Activated naive CD4-positive, alpha-beta T cell treated with anti-CD3 and anti-CD28 coated beads for 36 hours (primary cell): ENCODE measurements at regions not wholly inside any gene's neighbourhood (a gene's known extent, or its start where the extent isn't known, plus 50 kb on each side); places are given as distances from the start of the nearest gene placed in this dataset.

Experiments used
- CTCF ChIA-PET: fragments of 350-600 bp; sonication (Branson Sonifier 250); formaldehyde crosslinking; loops from one replicate; lab custom pipeline; 2021; ENCODE audit warnings: antibody characterized with exemption; lab: Charles Lee
- DNase-seq: peaks from one replicate; pipeline ENCODE4 v3.0.0-alpha.2; 2020
- H3K27ac Mint-ChIP-seq: one replicate; pipeline ENCODE4 v1.8.0; 2021; ENCODE audit warnings: mild to moderate bottlenecking, mixed read lengths
- H3K27me3 Mint-ChIP-seq: one replicate; pipeline ENCODE4 v1.8.0; 2021; ENCODE audit warnings: low read depth, mixed read lengths
- H3K36me3 Mint-ChIP-seq: one replicate; pipeline ENCODE4 v1.8.0; 2021; ENCODE audit warnings: low read depth, mixed read lengths
- H3K4me1 Mint-ChIP-seq: one replicate; pipeline ENCODE4 v1.8.0; 2021; ENCODE audit warnings: low read depth, mixed read lengths
- H3K4me3 Mint-ChIP-seq: one replicate; pipeline ENCODE4 v1.8.0; 2021; ENCODE audit warnings: mild to moderate bottlenecking, moderate library complexity, mixed read lengths
- H3K9me3 Mint-ChIP-seq: one replicate; pipeline ENCODE4 v1.8.0; 2021; ENCODE audit warnings: mixed read lengths
- intact Hi-C: fragments of 100-400 bp; cut with micrococcal nuclease; formaldehyde crosslinking; loops from one replicate; pipeline ENCODE4 v1.15.1; 2023

- no peak overlapping the region for H3K4me3 Mint-ChIP-seq
- no peaks in the 10 kb centered on the region for H3K27me3 Mint-ChIP-seq
- DNase-seq: no peak
- no peak overlapping the region for H3K27ac Mint-ChIP-seq
- peaks cover 2% of the 10 kb centered on the region for H3K9me3 Mint-ChIP-seq
- intact Hi-C loops: no loop called here
- CTCF ChIA-PET: interaction anchor here (0.6 kb wide), 2 partner anchors 104 to 746 kb away, joined by 3 read pairs; no protein-coding TSS in a partner anchor
- no peaks in the 10 kb centered on the region for H3K36me3 Mint-ChIP-seq
- H3K4me1 Mint-ChIP-seq: no peaks in the 10 kb centered on the region
These were observed 478.3 kb upstream of the ZFHX3 start for GRCh38 chr16:73526011-73526804.

GRCh38 chr16:73523209-73523608 lies 475.3 kb upstream of the ZFHX3 start:
- CTCF ChIA-PET: no interaction called here
- Mint-ChIP-seq H3K9me3 (peaks cover 3% of the 10 kb centered on the region), H3K4me3 (no peak overlapping the region), H3K27ac (no peak overlapping the region), H3K36me3 (no peaks in the 10 kb centered on the region), H3K4me1 (no peaks in the 10 kb centered on the region), H3K27me3 (peaks cover under 1% of the 10 kb centered on the region)
- DNase-seq: no peak
- intact Hi-C loops: no loop called here

- CTCF ChIA-PET: no interaction called here
- DNase-seq: no peak
These were observed 473.6 kb upstream of the ZFHX3 start for GRCh38 chr16:73521499-73521898.

GRCh38 chr16:73515616-73516015 lies 467.7 kb upstream of the ZFHX3 start:
- Mint-ChIP-seq H3K4me3 (no peak overlapping the region), H3K27ac (no peak overlapping the region), H3K36me3 (no peaks in the 10 kb centered on the region), H3K9me3 (peaks cover 6% of the 10 kb centered on the region), H3K27me3 (peaks cover 3% of the 10 kb centered on the region), H3K4me1 (no peaks in the 10 kb centered on the region)
- DNase-seq: no peak
- intact Hi-C loops: no loop called here
- CTCF ChIA-PET: no interaction called here

More at GRCh38 chr16:73521499-73521898, 473.6 kb upstream of the ZFHX3 start:
- H3K4me3 Mint-ChIP-seq: no peak overlapping the region
- peaks cover 4% of the 10 kb centered on the region for H3K9me3 Mint-ChIP-seq
- peaks cover 3% of the 10 kb centered on the region for H3K27me3 Mint-ChIP-seq
- no peaks in the 10 kb centered on the region for H3K4me1 Mint-ChIP-seq
- intact Hi-C loops: no loop called here
- no peaks in the 10 kb centered on the region for H3K36me3 Mint-ChIP-seq
- H3K27ac Mint-ChIP-seq: no peak overlapping the region

GRCh38 chr16:73510852-73511251 lies 462.9 kb upstream of the ZFHX3 start:
- Mint-ChIP-seq H3K9me3 (peaks cover 5% of the 10 kb centered on the region), H3K27ac (no peak overlapping the region), H3K36me3 (no peaks in the 10 kb centered on the region), H3K4me1 (no peaks in the 10 kb centered on the region), H3K27me3 (no peaks in the 10 kb centered on the region), H3K4me3 (no peak overlapping the region)
- DNase-seq: no peak
- CTCF ChIA-PET: no interaction called here
- intact Hi-C loops: no loop called here

- intact Hi-C loops: no loop called here
- peaks cover 3% of the 10 kb centered on the region for H3K9me3 Mint-ChIP-seq
- H3K36me3 Mint-ChIP-seq: no peaks in the 10 kb centered on the region
- H3K4me3 Mint-ChIP-seq: no peak overlapping the region
- no peak for DNase-seq
- no peak overlapping the region for H3K27ac Mint-ChIP-seq
- H3K4me1 Mint-ChIP-seq: no peaks in the 10 kb centered on the region
- CTCF ChIA-PET: no interaction called here
- H3K27me3 Mint-ChIP-seq: no peaks in the 10 kb centered on the region
These were observed 458.7 kb upstream of the ZFHX3 start for GRCh38 chr16:73506568-73507056.

GRCh38 chr16:73505577-73505976 lies 457.6 kb upstream of the ZFHX3 start:
- no peaks in the 10 kb centered on the region for H3K36me3 Mint-ChIP-seq
- no peak overlapping the region for H3K4me3 Mint-ChIP-seq
- no peak for DNase-seq
- peaks cover 3% of the 10 kb centered on the region for H3K9me3 Mint-ChIP-seq
- H3K27me3 Mint-ChIP-seq: no peaks in the 10 kb centered on the region
- CTCF ChIA-PET: no interaction called here
- H3K27ac Mint-ChIP-seq: no peak overlapping the region
- intact Hi-C loops: no loop called here
- H3K4me1 Mint-ChIP-seq: no peaks in the 10 kb centered on the region

GRCh38 chr16:73504591-73505575 lies 457.0 kb upstream of the ZFHX3 start:
- H3K9me3 Mint-ChIP-seq: peaks cover 3% of the 10 kb centered on the region
- H3K36me3 Mint-ChIP-seq: no peaks in the 10 kb centered on the region
- H3K27ac Mint-ChIP-seq: no peak overlapping the region
- CTCF ChIA-PET: no interaction called here
- DNase-seq: no peak
- intact Hi-C loops: no loop called here
- H3K4me1 Mint-ChIP-seq: no peaks in the 10 kb centered on the region
- H3K27me3 Mint-ChIP-seq: no peaks in the 10 kb centered on the region
- H3K4me3 Mint-ChIP-seq: no peak overlapping the region

- CTCF ChIA-PET: interaction anchor here (1.1 to 1.5 kb wide), 2 partner anchors 10 to 375 kb away, joined by 3 read pairs; no protein-coding TSS in a partner anchor
- no peaks in the 10 kb centered on the region for H3K4me1 Mint-ChIP-seq
- no peaks in the 10 kb centered on the region for H3K9me3 Mint-ChIP-seq
- no peaks in the 10 kb centered on the region for H3K36me3 Mint-ChIP-seq
- DNase-seq: no peak
- H3K4me3 Mint-ChIP-seq: no peak overlapping the region
- no peaks in the 10 kb centered on the region for H3K27me3 Mint-ChIP-seq
- no peak overlapping the region for H3K27ac Mint-ChIP-seq
- intact Hi-C loops: no loop called here
These were observed 455.2 kb upstream of the ZFHX3 start for GRCh38 chr16:73503093-73503492.

GRCh38 chr16:73499276-73499675 lies 451.3 kb upstream of the ZFHX3 start:
- Mint-ChIP-seq H3K9me3 (no peaks in the 10 kb centered on the region), H3K27ac (no peak overlapping the region), H3K4me1 (no peaks in the 10 kb centered on the region), H3K4me3 (no peak overlapping the region), H3K27me3 (no peaks in the 10 kb centered on the region), H3K36me3 (no peaks in the 10 kb centered on the region)
- CTCF ChIA-PET: interaction anchor here (0.6 kb wide), 1 partner anchor 15 kb away, joined by 3 read pairs; no protein-coding TSS in a partner anchor
- intact Hi-C loops: no loop called here
- DNase-seq: no peak

GRCh38 chr16:73485880-73486279 lies 438.0 kb upstream of the ZFHX3 start:
- intact Hi-C loops: no loop called here
- CTCF ChIA-PET: no interaction called here
- Mint-ChIP-seq H3K36me3 (no peaks in the 10 kb centered on the region), H3K4me3 (no peak overlapping the region), H3K27ac (no peak overlapping the region), H3K9me3 (no peaks in the 10 kb centered on the region), H3K4me1 (peaks cover 5% of the 10 kb centered on the region), H3K27me3 (peaks cover 18% of the 10 kb centered on the region)
- DNase-seq: no peak

- peaks cover 5% of the 10 kb centered on the region for H3K4me1 Mint-ChIP-seq
- CTCF ChIA-PET: interaction anchor here (0.7 kb wide), 1 partner anchor 15 kb away, joined by 3 read pairs; no protein-coding TSS in a partner anchor
- H3K4me3 Mint-ChIP-seq: no peak overlapping the region
- H3K36me3 Mint-ChIP-seq: no peaks in the 10 kb centered on the region
- intact Hi-C loops: no loop called here
- H3K27ac Mint-ChIP-seq: no peak overlapping the region
- DNase-seq: no peak
- peaks cover 18% of the 10 kb centered on the region for H3K27me3 Mint-ChIP-seq
- no peaks in the 10 kb centered on the region for H3K9me3 Mint-ChIP-seq
These were observed 436.2 kb upstream of the ZFHX3 start for GRCh38 chr16:73483934-73484711.
